ENCODE measurements at regions not wholly inside any gene's neighbourhood (a gene's known extent, or its start where the extent isn't known, plus 50 kb on each side); places are given as distances from the start of the nearest gene placed in this dataset.
"Not testable (repeated sequence)": the region's sequence is repeated elsewhere in the genome, so short reads cannot be mapped to it uniquely, and the experiment has no call there.

GRCh38 chr6:921400-921799 lies 228.5 kb upstream of the EXOC2 start:
- no peak for DNase-seq

GRCh38 chr6:920512-920911 lies 227.6 kb upstream of the EXOC2 start:
- DNase-seq = no peak

GRCh38 chr6:919500-919899 lies 226.6 kb upstream of the EXOC2 start:
- DNase-seq = no peak

GRCh38 chr6:917939-918338 lies 225.0 kb upstream of the EXOC2 start:
- DNase-seq = no peak

- DNase-seq = no peak
Measured at GRCh38 chr6:917296-917695, 224.4 kb upstream of the EXOC2 start.

- no peak for DNase-seq
Measured at GRCh38 chr6:916131-916530, 223.2 kb upstream of the EXOC2 start.

GRCh38 chr6:912871-913835 lies 220.2 kb upstream of the EXOC2 start:
- no peak for DNase-seq

- no peak for DNase-seq
Measured at GRCh38 chr6:907928-908327, 215.0 kb upstream of the EXOC2 start.

- DNase-seq = no peak
Measured at GRCh38 chr6:906920-907319, 214.0 kb upstream of the EXOC2 start.

GRCh38 chr6:905556-905955 lies 212.6 kb upstream of the EXOC2 start:
- DNase-seq = no peak

- no peak for DNase-seq
Measured at GRCh38 chr6:904994-905393, 212.1 kb upstream of the EXOC2 start.

- no peak for DNase-seq
Measured at GRCh38 chr6:903761-904160, 210.8 kb upstream of the EXOC2 start.

GRCh38 chr6:901696-902460 lies 208.9 kb upstream of the EXOC2 start:
- no peak for DNase-seq

- no peak for DNase-seq
Measured at GRCh38 chr6:900716-901605, 208.0 kb upstream of the EXOC2 start.

- no peak for DNase-seq
Measured at GRCh38 chr6:897528-898207, 204.7 kb upstream of the EXOC2 start.

- DNase-seq = no peak
Measured at GRCh38 chr6:894274-894673, 201.3 kb upstream of the EXOC2 start.

GRCh38 chr6:890995-891394 lies 198.1 kb upstream of the EXOC2 start:
- no peak for DNase-seq

GRCh38 chr6:890201-890600 lies 197.3 kb upstream of the EXOC2 start:
- DNase-seq = no peak

GRCh38 chr6:887583-888235 lies 194.8 kb upstream of the EXOC2 start:
- DNase-seq = no peak

- DNase-seq = not testable (repeated sequence)
Measured at GRCh38 chr6:886116-886515, 193.2 kb upstream of the EXOC2 start.

- DNase-seq = no peak
Measured at GRCh38 chr6:885051-885590, 192.2 kb upstream of the EXOC2 start.

- no peak for DNase-seq
Measured at GRCh38 chr6:884570-884969, 191.6 kb upstream of the EXOC2 start.
